ENCODE measurements at regions not wholly inside any gene's neighbourhood (a gene's known extent, or its start where the extent isn't known, plus 50 kb on each side); places are given as distances from the start of the nearest gene placed in this dataset.

GRCh38 chr1:88150330-88150729 lies 533.7 kb upstream of the PKN2 start:
- TF ChIP-seq, protein P1, sequence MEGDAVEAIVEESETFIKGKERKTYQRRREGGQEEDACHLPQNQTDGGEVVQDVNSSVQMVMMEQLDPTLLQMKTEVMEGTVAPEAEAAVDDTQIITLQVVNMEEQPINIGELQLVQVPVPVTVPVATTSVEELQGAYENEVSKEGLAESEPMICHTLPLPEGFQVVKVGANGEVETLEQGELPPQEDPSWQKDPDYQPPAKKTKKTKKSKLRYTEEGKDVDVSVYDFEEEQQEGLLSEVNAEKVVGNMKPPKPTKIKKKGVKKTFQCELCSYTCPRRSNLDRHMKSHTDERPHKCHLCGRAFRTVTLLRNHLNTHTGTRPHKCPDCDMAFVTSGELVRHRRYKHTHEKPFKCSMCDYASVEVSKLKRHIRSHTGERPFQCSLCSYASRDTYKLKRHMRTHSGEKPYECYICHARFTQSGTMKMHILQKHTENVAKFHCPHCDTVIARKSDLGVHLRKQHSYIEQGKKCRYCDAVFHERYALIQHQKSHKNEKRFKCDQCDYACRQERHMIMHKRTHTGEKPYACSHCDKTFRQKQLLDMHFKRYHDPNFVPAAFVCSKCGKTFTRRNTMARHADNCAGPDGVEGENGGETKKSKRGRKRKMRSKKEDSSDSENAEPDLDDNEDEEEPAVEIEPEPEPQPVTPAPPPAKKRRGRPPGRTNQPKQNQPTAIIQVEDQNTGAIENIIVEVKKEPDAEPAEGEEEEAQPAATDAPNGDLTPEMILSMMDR (IDR thresholded peaks at IDR 0.05), result no peak
- no peak for TF ChIP-seq POLR2A (IDR thresholded peaks at IDR 0.05)

Measured in testis (tissue), 2 donors.